H1 (cell line): ENCODE measurements at regions not wholly inside any gene's neighbourhood (a gene's known extent, or its start where the extent isn't known, plus 50 kb on each side); places are given as distances from the start of the nearest gene placed in this dataset.

Source experiments
- CHD1 ChIP-seq: IDR thresholded peaks from 2 replicates; pipeline ENCODE4 v1.6.1; 2012; ENCODE audit warnings: low read depth, low read length, improper control_type of control experiment
- CHD2 ChIP-seq: IDR thresholded peaks from 2 replicates; pipeline ENCODE4 v1.6.1; 2012; ENCODE audit warnings: low read length, improper control_type of control experiment
- EZH2 ChIP-seq: fragments of 200-600 bp; sonication (generic); IDR thresholded peaks from 2 replicates; pipeline ENCODE4 v1.7.1; 2012; ENCODE audit warnings: low read depth, mild to moderate bottlenecking, moderate library complexity, low read length, inconsistent platforms; ENCODE audit not compliant: severe bottlenecking
- KDM4A ChIP-seq: IDR thresholded peaks from one replicate; pipeline ENCODE4 v1.7.1; 2012; ENCODE audit warnings: low read depth, mild to moderate bottlenecking, moderate library complexity, low read length, inconsistent platforms; ENCODE audit not compliant: severe bottlenecking
- SP2 ChIP-seq: IDR thresholded peaks from 2 replicates; pipeline ENCODE4 v1.6.1; 2012; ENCODE audit warnings: mild to moderate bottlenecking, low read length, inconsistent platforms
- SUZ12 ChIP-seq: fragments of 200-600 bp; sonication (generic); IDR thresholded peaks from 2 replicates; pipeline ENCODE4 v1.6.1; 2012; ENCODE audit warnings: mild to moderate bottlenecking, inconsistent platforms, low read length, moderate library complexity, mixed read lengths
- TF ChIP-seq, protein P1 (sequence below), 3 experiments: IDR thresholded peaks; 1 replicate in 2 of 3; 2 replicates in 1 of 3; pipeline versions ENCODE4 v1.5.1 to v1.6.1; 2011; ENCODE audit warnings: low read length in 3 of 3, mild to moderate bottlenecking in 3 of 3, inconsistent platforms in 2 of 3, low read depth in 1 of 3, moderate library complexity in 1 of 3; ENCODE audit not compliant: insufficient read depth in 1 of 3; ENCODE audit errors: control extremely low read depth in 1 of 3

DNA sequence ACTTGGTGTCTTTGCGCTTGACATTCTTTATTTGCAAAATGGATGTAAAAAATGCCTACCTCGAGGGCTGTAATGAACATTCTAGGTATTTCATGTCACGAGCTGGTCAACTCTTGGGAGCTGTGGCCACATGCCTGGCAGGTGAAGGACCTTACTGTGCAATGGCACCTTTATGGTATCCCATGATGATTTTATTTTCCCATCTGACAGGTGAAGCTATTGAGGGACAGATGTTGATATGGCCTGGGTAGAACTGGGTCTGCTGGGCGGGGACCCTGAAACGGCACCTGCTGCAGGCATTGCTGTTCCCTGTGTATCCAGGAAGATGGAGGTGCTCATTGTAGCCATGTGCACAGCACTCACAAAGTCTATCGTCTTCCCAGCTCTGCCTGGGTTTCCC is 332.2 kb downstream of the TEX29 start (continued):
- TF ChIP-seq SUZ12 (no peak), SP2 (no peak), CHD1 (no peak), KDM4A (no peak), CHD2 (no peak), EZH2 (no peak)
- TF ChIP-seq, protein P1, sequence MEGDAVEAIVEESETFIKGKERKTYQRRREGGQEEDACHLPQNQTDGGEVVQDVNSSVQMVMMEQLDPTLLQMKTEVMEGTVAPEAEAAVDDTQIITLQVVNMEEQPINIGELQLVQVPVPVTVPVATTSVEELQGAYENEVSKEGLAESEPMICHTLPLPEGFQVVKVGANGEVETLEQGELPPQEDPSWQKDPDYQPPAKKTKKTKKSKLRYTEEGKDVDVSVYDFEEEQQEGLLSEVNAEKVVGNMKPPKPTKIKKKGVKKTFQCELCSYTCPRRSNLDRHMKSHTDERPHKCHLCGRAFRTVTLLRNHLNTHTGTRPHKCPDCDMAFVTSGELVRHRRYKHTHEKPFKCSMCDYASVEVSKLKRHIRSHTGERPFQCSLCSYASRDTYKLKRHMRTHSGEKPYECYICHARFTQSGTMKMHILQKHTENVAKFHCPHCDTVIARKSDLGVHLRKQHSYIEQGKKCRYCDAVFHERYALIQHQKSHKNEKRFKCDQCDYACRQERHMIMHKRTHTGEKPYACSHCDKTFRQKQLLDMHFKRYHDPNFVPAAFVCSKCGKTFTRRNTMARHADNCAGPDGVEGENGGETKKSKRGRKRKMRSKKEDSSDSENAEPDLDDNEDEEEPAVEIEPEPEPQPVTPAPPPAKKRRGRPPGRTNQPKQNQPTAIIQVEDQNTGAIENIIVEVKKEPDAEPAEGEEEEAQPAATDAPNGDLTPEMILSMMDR (IDR thresholded peaks at IDR 0.05; ENCODE audit: control extremely low read depth in 1 of 3, insufficient read depth in 1 of 3, low read depth in 1 of 3, low read length in 3 of 3) = no peak
